HepG2 (cell line): ENCODE measurements at regions not wholly inside any gene's neighbourhood (a gene's known extent, or its start where the extent isn't known, plus 50 kb on each side); places are given as distances from the start of the nearest gene placed in this dataset.

Source experiments
- ATAD3A ChIP-seq: sonication (generic); formaldehyde crosslinking; IDR thresholded peaks from 2 replicates; pipeline ENCODE4 v1.4.0; 2020; ENCODE audit warnings: missing genetic modification reagents
- ATF3 ChIP-seq: sonication (generic); formaldehyde crosslinking; IDR thresholded peaks from 2 replicates; pipeline ENCODE4 v1.4.0; 2020; ENCODE audit warnings: missing genetic modification reagents
- ATF5 ChIP-seq: sonication (generic); formaldehyde crosslinking; IDR thresholded peaks from 2 replicates; pipeline ENCODE4 v1.4.0; 2020; ENCODE audit warnings: mild to moderate bottlenecking, low read depth, missing genetic modification reagents
- E2F2 ChIP-seq: sonication (generic); formaldehyde crosslinking; IDR thresholded peaks from 2 replicates; pipeline ENCODE4 v1.4.0; 2020; ENCODE audit warnings: missing genetic modification reagents, borderline replicate concordance
- FOXP4 ChIP-seq: sonication (generic); formaldehyde crosslinking; IDR thresholded peaks from 2 replicates; pipeline ENCODE4 v1.4.0; 2020; ENCODE audit warnings: missing genetic modification reagents
- HMGXB3 ChIP-seq: sonication (generic); formaldehyde crosslinking; IDR thresholded peaks from 2 replicates; pipeline ENCODE4 v1.4.0; 2020; ENCODE audit warnings: missing genetic modification reagents, borderline replicate concordance
- MAFF ChIP-seq: IDR thresholded peaks from 2 replicates; pipeline ENCODE4 v1.6.1; 2011; ENCODE audit warnings: low read depth, low read length, improper control_type of control experiment
- PAF1 ChIP-seq: IDR thresholded peaks from 2 replicates; pipeline ENCODE4 v1.6.1; 2016; ENCODE audit warnings: missing genetic modification reagents, missing compliant biosample characterization
- POGZ ChIP-seq: sonication (generic); formaldehyde crosslinking; IDR thresholded peaks from 2 replicates; pipeline ENCODE4 v1.4.0; 2020; ENCODE audit warnings: mild to moderate bottlenecking, missing genetic modification reagents
- RBFOX2 ChIP-seq: fragments of 200-400 bp; formaldehyde crosslinking; IDR thresholded peaks from 2 replicates; pipeline ENCODE4 v1.6.1; 2017; ENCODE audit warnings: low read depth, mild to moderate bottlenecking, low read length
- SMC3 ChIP-seq: IDR thresholded peaks from 2 replicates; pipeline ENCODE4 v1.6.1; 2011; ENCODE audit warnings: low read length, improper control_type of control experiment
- SP1 ChIP-seq, 2 experiments: fragments of 450-650 bp in 1 of 2; sonication (generic) in 1 of 2; formaldehyde crosslinking in 1 of 2; IDR thresholded peaks; 2 replicates each; pipeline versions ENCODE4 v1.4.0 to v1.6.1; 2016 to 2020; ENCODE audit warnings: missing genetic modification reagents in 1 of 2
- WIZ ChIP-seq: sonication (generic); formaldehyde crosslinking; IDR thresholded peaks from 2 replicates; pipeline ENCODE4 v1.5.1; 2020; ENCODE audit warnings: mild to moderate bottlenecking, missing genetic modification reagents
- ZBTB21 ChIP-seq: sonication (generic); formaldehyde crosslinking; IDR thresholded peaks from 2 replicates; pipeline ENCODE4 v1.4.0; 2020; ENCODE audit warnings: missing genetic modification reagents
- ZFAT ChIP-seq: sonication (generic); formaldehyde crosslinking; conservative IDR thresholded peaks from 2 replicates; pipeline ENCODE4 v1.8.1; 2023; ENCODE audit warnings: missing genetic modification reagents, inconsistent platforms
- ZMYM2 ChIP-seq: sonication (generic); formaldehyde crosslinking; IDR thresholded peaks from 2 replicates; pipeline ENCODE4 v1.8.0; 2022; ENCODE audit warnings: mild to moderate bottlenecking, missing genetic modification reagents
- ZNF10 ChIP-seq: sonication (generic); formaldehyde crosslinking; IDR thresholded peaks from 2 replicates; pipeline ENCODE4 v1.4.0; 2020; ENCODE audit warnings: mild to moderate bottlenecking, low read depth, missing genetic modification reagents, borderline replicate concordance
- ZNF30 ChIP-seq: sonication (generic); formaldehyde crosslinking; IDR thresholded peaks from 2 replicates; pipeline ENCODE4 v1.5.0; 2020; ENCODE audit warnings: mild to moderate bottlenecking, missing genetic modification reagents
- ZNF317 ChIP-seq: sonication (generic); formaldehyde crosslinking; IDR thresholded peaks from 2 replicates; pipeline ENCODE4 v1.5.0; 2020; ENCODE audit warnings: mild to moderate bottlenecking, missing genetic modification reagents
- ZNF331 ChIP-seq: sonication (generic); formaldehyde crosslinking; IDR thresholded peaks from 2 replicates; pipeline ENCODE4 v1.4.0; 2020; ENCODE audit warnings: missing genetic modification reagents
- ZNF572 ChIP-seq: sonication (generic); formaldehyde crosslinking; IDR thresholded peaks from 2 replicates; pipeline ENCODE4 v1.5.1; 2020; ENCODE audit warnings: mild to moderate bottlenecking, missing genetic modification reagents
- ZNF619 ChIP-seq: sonication (generic); formaldehyde crosslinking; IDR thresholded peaks from 2 replicates; pipeline ENCODE4 v1.4.0; 2020; ENCODE audit warnings: mild to moderate bottlenecking, missing genetic modification reagents
- ZNF672 ChIP-seq: sonication (generic); formaldehyde crosslinking; IDR thresholded peaks from 2 replicates; pipeline ENCODE4 v1.8.1; 2022; ENCODE audit warnings: missing genetic modification reagents
- ZNF839 ChIP-seq: sonication (generic); formaldehyde crosslinking; IDR thresholded peaks from 2 replicates; pipeline ENCODE4 v1.4.0; 2020; ENCODE audit warnings: missing genetic modification reagents, mild to moderate bottlenecking, borderline replicate concordance

- no peak for TF ChIP-seq HMGXB3 (CRISPR knock-in tag)
- no peak for TF ChIP-seq ZNF672 (CRISPR knock-in tag)
- no peak for TF ChIP-seq ZNF317 (CRISPR knock-in tag)
- TF ChIP-seq ZNF839 (CRISPR knock-in tag), result no peak
- no peak for TF ChIP-seq ATAD3A (CRISPR knock-in tag)
- no peak for TF ChIP-seq ZNF619
- no peak for TF ChIP-seq ZBTB21 (CRISPR knock-in tag)
- no peak for TF ChIP-seq ATF5 (CRISPR knock-in tag)
- 0 out of 2 replicates have a peak, but pooled peaks have one; percentile 29 for TF ChIP-seq RBFOX2
- no peak for TF ChIP-seq PAF1
- peak; percentile 90 for TF ChIP-seq MAFF
- TF ChIP-seq SMC3, result peak; percentile 8; the same call in 1 of the 2 replicates
- TF ChIP-seq FOXP4 (CRISPR knock-in tag), result peak; percentile 90
- TF ChIP-seq ZNF331 (CRISPR knock-in tag), result peak; percentile 82
- TF ChIP-seq ZMYM2 (CRISPR knock-in tag), result 0 out of 2 replicates have a peak, but pooled peaks have one; percentile 35
- no peak for TF ChIP-seq ZNF10 (CRISPR knock-in tag)
- TF ChIP-seq SP1 (IDR thresholded peaks at IDR 0.05), result no peak
- no peak for TF ChIP-seq SP1 (CRISPR knock-in tag; IDR thresholded peaks at IDR 0.05)
- no peak for TF ChIP-seq E2F2 (CRISPR knock-in tag)
- TF ChIP-seq ZNF572 (CRISPR knock-in tag), result no peak
- TF ChIP-seq POGZ (CRISPR knock-in tag), result peak; percentile 77
- TF ChIP-seq ATF3 (CRISPR knock-in tag), result peak; percentile 96
- no peak for TF ChIP-seq WIZ (CRISPR knock-in tag)
- TF ChIP-seq ZFAT (CRISPR knock-in tag), result no peak
- TF ChIP-seq ZNF30, result no peak
These were observed 213.7 kb downstream of the PDCD6IP start (continued) for GRCh38 chr3:34012102-34012461.
